DND-41 (cell line): ENCODE measurements at regions not wholly inside any gene's neighbourhood (a gene's known extent, or its start where the extent isn't known, plus 50 kb on each side); places are given as distances from the start of the nearest gene placed in this dataset.

ENCODE experiments used
- ATAC-seq: fragments of 200-7000 bp; cut with Tn5 transposase; 3 replicates; pipeline ENCODE4 v1.9.1; 2021; ENCODE audit warnings: low read depth; ENCODE audit not compliant: insufficient read depth
- DNase-seq: peaks from one replicate; pipeline ENCODE4 v3.0.0-alpha.2; 2020
- H2AFZ ChIP-seq: 2 replicates; pipeline ENCODE4 v1.6.0; 2012; ENCODE audit warnings: low read depth, low read length
- H3K27ac ChIP-seq: 2 replicates; pipeline ENCODE4 v1.5.1; 2012; ENCODE audit warnings: low read length, inconsistent platforms
- H3K27me3 ChIP-seq: fragments of 200-600 bp; sonication (generic); 2 replicates; pipeline ENCODE4 v1.6.0; 2012; ENCODE audit warnings: low read length, mild to moderate bottlenecking, inconsistent platforms; ENCODE audit not compliant: insufficient read depth, poor library complexity
- H3K36me3 ChIP-seq: 2 replicates; pipeline ENCODE4 v1.5.1; 2012; ENCODE audit warnings: low read length, inconsistent platforms; ENCODE audit not compliant: insufficient read depth
- H3K4me1 ChIP-seq: 2 replicates; pipeline ENCODE4 v1.5.1; 2012; ENCODE audit warnings: mild to moderate bottlenecking, low read length; ENCODE audit not compliant: insufficient read depth
- H3K4me2 ChIP-seq: 2 replicates; pipeline ENCODE4 v1.6.0; 2012; ENCODE audit warnings: mild to moderate bottlenecking, moderate library complexity, low read length, inconsistent platforms; ENCODE audit not compliant: insufficient read depth
- H3K4me3 ChIP-seq, 2 experiments: fragments of 200-600 bp in 1 of 2; shearing (Covaris generic) in 1 of 2; 2 replicates each; pipeline ENCODE4 v1.5.1; 2012 to 2016; ENCODE audit warnings: inconsistent platforms in 2 of 2, low read length in 2 of 2, mild to moderate bottlenecking in 2 of 2, low read depth in 1 of 2, moderate library complexity in 1 of 2
- H3K79me2 ChIP-seq: 2 replicates; pipeline ENCODE4 v1.6.0; 2012; ENCODE audit warnings: low read length, inconsistent platforms; ENCODE audit not compliant: insufficient read depth
- H3K9ac ChIP-seq: 2 replicates; pipeline ENCODE4 v1.6.0; 2012; ENCODE audit warnings: low read depth, mild to moderate bottlenecking, inconsistent platforms, low read length, moderate library complexity
- H3K9me3 ChIP-seq: 2 replicates; pipeline ENCODE4 v1.5.1; 2012; ENCODE audit warnings: low read length, moderate library complexity, mild to moderate bottlenecking, inconsistent platforms; ENCODE audit not compliant: insufficient read depth, severe bottlenecking
- H4K20me1 ChIP-seq: 2 replicates; pipeline ENCODE4 v1.6.0; 2012; ENCODE audit warnings: low read length; ENCODE audit not compliant: insufficient read depth
- EZH2 ChIP-seq: IDR thresholded peaks from 3 replicates; pipeline ENCODE4 v1.6.1; 2012; ENCODE audit warnings: borderline replicate concordance, low read depth, mild to moderate bottlenecking, moderate library complexity, low read length, inconsistent platforms; ENCODE audit not compliant: severe bottlenecking
- TF ChIP-seq, protein P1 (sequence below): IDR thresholded peaks from 2 replicates; pipeline ENCODE4 v1.5.1; 2012; ENCODE audit warnings: borderline replicate concordance, low read length, moderate library complexity, mild to moderate bottlenecking; ENCODE audit not compliant: poor library complexity, severe bottlenecking; ENCODE audit errors: extremely low read depth

DNA sequence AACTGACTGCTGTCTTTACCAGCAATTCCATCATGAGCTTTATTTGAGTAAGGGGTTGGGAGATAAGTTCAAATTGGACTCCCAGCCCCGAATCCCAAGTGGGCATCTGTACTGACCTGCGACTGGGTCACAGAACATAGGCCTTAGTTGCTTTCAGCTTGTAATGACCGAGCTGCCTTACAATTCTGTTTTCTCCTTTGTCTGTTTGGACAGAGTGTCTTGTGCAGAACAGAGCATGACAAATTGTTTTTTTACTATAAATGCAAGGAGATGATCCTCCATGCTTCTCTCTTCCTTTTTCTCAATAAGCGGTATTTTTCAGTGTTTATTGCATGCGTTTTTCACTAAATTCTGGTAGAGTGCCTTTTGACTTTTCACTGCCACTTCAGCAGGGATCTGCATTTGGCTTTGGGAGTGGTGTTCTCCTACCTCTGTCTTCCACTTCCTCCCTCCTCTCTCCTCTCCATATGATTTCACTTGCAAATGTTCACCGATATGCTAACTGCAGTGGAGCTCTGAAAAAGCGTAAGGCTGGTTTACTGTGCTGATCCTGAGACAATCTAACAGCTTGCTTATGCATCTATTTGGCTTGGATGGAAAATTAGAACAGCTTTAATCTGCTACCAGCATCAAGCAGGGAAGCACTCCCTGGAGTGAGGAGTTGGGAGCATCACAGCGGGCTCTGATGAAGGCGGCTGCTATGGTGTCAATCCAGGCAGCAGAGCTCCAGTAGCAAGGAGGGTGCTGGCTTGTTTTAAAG, 158.8 kb upstream of the SMIM21 start:
- Histone ChIP-seq H3K27ac (no peak overlapping the region), H3K9ac (no peak overlapping the region), H3K4me2 (no peak overlapping the region), H3K9me3 (no peaks in the 10 kb centered on the region), H3K4me3 (no peak overlapping the region), H3K27me3 (peaks cover 4% of the 10 kb centered on the region), H4K20me1 (no peaks in the 10 kb centered on the region), H3K36me3 (no peaks in the 10 kb centered on the region), H3K79me2 (no peaks in the 10 kb centered on the region), H3K4me1 (no peaks in the 10 kb centered on the region), H2AFZ (no peak overlapping the region)
- TF ChIP-seq EZH2: no peak
- TF ChIP-seq, protein P1, sequence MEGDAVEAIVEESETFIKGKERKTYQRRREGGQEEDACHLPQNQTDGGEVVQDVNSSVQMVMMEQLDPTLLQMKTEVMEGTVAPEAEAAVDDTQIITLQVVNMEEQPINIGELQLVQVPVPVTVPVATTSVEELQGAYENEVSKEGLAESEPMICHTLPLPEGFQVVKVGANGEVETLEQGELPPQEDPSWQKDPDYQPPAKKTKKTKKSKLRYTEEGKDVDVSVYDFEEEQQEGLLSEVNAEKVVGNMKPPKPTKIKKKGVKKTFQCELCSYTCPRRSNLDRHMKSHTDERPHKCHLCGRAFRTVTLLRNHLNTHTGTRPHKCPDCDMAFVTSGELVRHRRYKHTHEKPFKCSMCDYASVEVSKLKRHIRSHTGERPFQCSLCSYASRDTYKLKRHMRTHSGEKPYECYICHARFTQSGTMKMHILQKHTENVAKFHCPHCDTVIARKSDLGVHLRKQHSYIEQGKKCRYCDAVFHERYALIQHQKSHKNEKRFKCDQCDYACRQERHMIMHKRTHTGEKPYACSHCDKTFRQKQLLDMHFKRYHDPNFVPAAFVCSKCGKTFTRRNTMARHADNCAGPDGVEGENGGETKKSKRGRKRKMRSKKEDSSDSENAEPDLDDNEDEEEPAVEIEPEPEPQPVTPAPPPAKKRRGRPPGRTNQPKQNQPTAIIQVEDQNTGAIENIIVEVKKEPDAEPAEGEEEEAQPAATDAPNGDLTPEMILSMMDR: no peak
- DNase-seq (no peak), ATAC-seq (no peak)

DNA sequence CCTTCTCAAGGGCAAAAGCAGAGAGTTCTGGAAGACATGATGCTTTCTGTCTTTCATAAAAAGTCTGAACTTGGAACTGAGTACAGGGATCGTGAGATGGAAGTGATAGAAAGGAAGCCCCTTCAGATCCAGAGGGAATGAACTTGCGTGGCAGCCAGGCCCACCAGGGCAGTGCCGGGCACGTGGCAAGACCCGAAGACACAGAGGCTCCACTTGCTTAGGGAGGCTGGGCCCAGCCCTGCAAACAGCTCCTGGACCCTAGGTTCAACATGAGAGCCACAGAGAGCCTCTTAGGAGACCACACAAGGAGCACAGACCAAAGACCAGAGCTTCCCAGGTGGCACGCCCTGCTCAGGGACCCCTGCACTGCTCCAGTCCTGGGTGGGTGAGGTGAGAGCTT, 155.4 kb upstream of the SMIM21 start:
- DNase-seq (no peak), ATAC-seq (no peak)
- H3K27me3 ChIP-seq: peaks cover 4% of the 10 kb centered on the region
- H3K79me2 ChIP-seq: no peaks in the 10 kb centered on the region
- no peak overlapping the region for H2AFZ ChIP-seq
- H3K4me2 ChIP-seq: no peak overlapping the region
- H3K4me1 ChIP-seq: no peaks in the 10 kb centered on the region
- no peaks in the 10 kb centered on the region for H3K36me3 ChIP-seq
- H3K27ac ChIP-seq: no peak overlapping the region
- H3K9me3 ChIP-seq: no peaks in the 10 kb centered on the region
- no peak overlapping the region for H3K4me3 ChIP-seq
- H4K20me1 ChIP-seq: no peaks in the 10 kb centered on the region
- TF ChIP-seq EZH2: no peak
- TF ChIP-seq, protein P1: no peak
- H3K9ac ChIP-seq: no peak overlapping the region

DNA sequence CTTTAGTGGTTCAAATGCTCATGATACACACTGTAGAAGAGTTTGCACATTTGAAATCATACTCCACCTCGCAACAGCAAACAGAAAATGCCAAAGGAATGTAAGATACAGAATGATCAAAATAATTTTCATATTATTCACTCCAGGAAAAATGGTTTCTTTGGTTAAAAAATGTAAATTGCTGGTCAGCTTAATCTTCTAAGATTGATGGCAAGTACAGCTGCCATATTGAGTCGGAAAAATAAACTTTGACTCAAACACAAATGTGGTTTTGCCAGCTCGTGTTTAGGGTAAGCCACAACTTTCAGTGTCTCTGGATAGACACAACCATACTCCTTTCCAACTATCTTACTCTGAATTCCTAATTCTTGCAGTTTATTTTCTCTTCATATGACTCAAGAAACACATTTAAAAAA, 154.9 kb upstream of the SMIM21 start:
- ATAC-seq (no peak), DNase-seq (no peak)
- H2AFZ ChIP-seq: no peak overlapping the region
- no peaks in the 10 kb centered on the region for H4K20me1 ChIP-seq
- no peak overlapping the region for H3K9ac ChIP-seq
- H3K79me2 ChIP-seq: no peaks in the 10 kb centered on the region
- peaks cover 4% of the 10 kb centered on the region for H3K27me3 ChIP-seq
- no peaks in the 10 kb centered on the region for H3K4me1 ChIP-seq
- H3K36me3 ChIP-seq: no peaks in the 10 kb centered on the region
- TF ChIP-seq, protein P1: no peak
- no peak for TF ChIP-seq EZH2
- no peak overlapping the region for H3K27ac ChIP-seq
- no peaks in the 10 kb centered on the region for H3K9me3 ChIP-seq
- H3K4me3 ChIP-seq: no peak overlapping the region
- H3K4me2 ChIP-seq: no peak overlapping the region
